ENCODE measurements at regions not wholly inside any gene's neighbourhood (a gene's known extent, or its start where the extent isn't known, plus 50 kb on each side); places are given as distances from the start of the nearest gene placed in this dataset.

- H3K4me3 ChIP-seq (ENCODE audit: low read depth in 2 of 2, low read length in 1 of 2): no peak overlapping the region
- no peaks in the 10 kb centered on the region for H3K9me3 ChIP-seq
- no peak for DNase-seq
- no peaks in the 10 kb centered on the region for H3K9me2 ChIP-seq
- no peaks in the 10 kb centered on the region for H3K27me3 ChIP-seq (ENCODE audit: insufficient read depth)
- H3K79me2 ChIP-seq (ENCODE audit: insufficient read depth): no peaks in the 10 kb centered on the region
- WGBS (ENCODE audit: low lambda C conversion rate): 86% methylated on average over 4 of the region's 4 CpGs
- H3K4me2 ChIP-seq: no peak overlapping the region
- CTCF ChIA-PET: interaction anchor here (1.3 to 1.4 kb wide), 2 partner anchors 11 to 20 kb away, joined by 3 read pairs; no protein-coding TSS in a partner anchor
- H4K20me1 ChIP-seq (ENCODE audit: insufficient read depth): no peaks in the 10 kb centered on the region
- TF ChIP-seq ELF1 (IDR thresholded peaks at IDR 0.05): no peak
- no peak for TF ChIP-seq USF2 (IDR thresholded peaks at IDR 0.05; ENCODE audit: borderline replicate concordance, low read depth, low read length)
- no peak for TF ChIP-seq EZH2phosphoT487 (IDR thresholded peaks at IDR 0.05; ENCODE audit: borderline replicate concordance, low read depth)
- no peak for TF ChIP-seq TEAD4 (IDR thresholded peaks at IDR 0.05; ENCODE audit: borderline replicate concordance, insufficient read depth)
- no peak for TF ChIP-seq FOXM1 (IDR thresholded peaks at IDR 0.05; ENCODE audit: low read depth)
- no peak for TF ChIP-seq FOSL2 (IDR thresholded peaks at IDR 0.05; ENCODE audit: borderline replicate concordance, low read depth)
- TF ChIP-seq NFIC (IDR thresholded peaks at IDR 0.05; ENCODE audit: borderline replicate concordance): no peak
- no peak for TF ChIP-seq MAX (IDR thresholded peaks at IDR 0.05; ENCODE audit: low read depth)
- no peak for TF ChIP-seq JUND (IDR thresholded peaks at IDR 0.05)
- no peak for TF ChIP-seq TCF12 (IDR thresholded peaks at IDR 0.05)
- TF ChIP-seq SIN3A (IDR thresholded peaks at IDR 0.05; ENCODE audit: borderline replicate concordance, low read depth, low read length): no peak
- TF ChIP-seq GABPA (IDR thresholded peaks at IDR 0.05; ENCODE audit: low read depth): no peak
- TF ChIP-seq FOXJ3 (CRISPR knock-in tag; IDR thresholded peaks at IDR 0.05): no peak
- TF ChIP-seq RAD21 (IDR thresholded peaks at IDR 0.05; ENCODE audit: low read length): no peak
- TF ChIP-seq RXRA (IDR thresholded peaks at IDR 0.05; ENCODE audit: borderline replicate concordance, low read depth): no peak
- TF ChIP-seq REST (IDR thresholded peaks at IDR 0.05; ENCODE audit: low read depth, low read length): no peak
- no peak for TF ChIP-seq CTCF (IDR thresholded peaks at IDR 0.05)
- TF ChIP-seq RCOR1 (IDR thresholded peaks at IDR 0.05; ENCODE audit: low read length): no peak
- no peak for TF ChIP-seq MEF2A (IDR thresholded peaks at IDR 0.05; ENCODE audit: borderline replicate concordance, low read depth)
- TF ChIP-seq POLR2AphosphoS5 (IDR thresholded peaks at IDR 0.05; ENCODE audit: low read depth, low read length): no peak
- no peak overlapping the region for H2AFZ ChIP-seq (ENCODE audit: low read depth)
- no peaks in the 10 kb centered on the region for H3F3A ChIP-seq (replicated peaks; ENCODE audit: insufficient read depth)
- POLR2A ChIA-PET: no interaction called here
- H3K27ac ChIP-seq (ENCODE audit: low read depth in 2 of 2, low read length in 1 of 2): no peak overlapping the region
- H3K36me3 ChIP-seq (replicated peaks in 1 of 2; ENCODE audit: control insufficient read depth in 1 of 2, insufficient read depth in 2 of 2, low read length in 1 of 2): no peaks in the 10 kb centered on the region
- H3K9ac ChIP-seq: no peak overlapping the region
- H3K4me1 ChIP-seq (ENCODE audit: control insufficient read depth in 1 of 2, insufficient read depth in 2 of 2, low read depth in 1 of 2, low read length in 1 of 2): peaks cover 0 to 7% of the 10 kb centered on the region in 2 experiments; a peak in 1 of 4 replicates
Observed at GRCh38 chr10:78915190-78915518, 153.6 kb upstream of the ZMIZ1 start.
